IMR-90 (cell line): ENCODE measurements at regions not wholly inside any gene's neighbourhood (a gene's known extent, or its start where the extent isn't known, plus 50 kb on each side); places are given as distances from the start of the nearest gene placed in this dataset.
A peak's percentile ranks its signal among the peaks of the same experiment; 100 is the strongest.

Source experiments
- CEBPB ChIP-seq: IDR thresholded peaks from 2 replicates; pipeline ENCODE4 v1.6.1; 2012; ENCODE audit warnings: low read depth, low read length, improper control_type of control experiment
- CTCF ChIP-seq: conservative IDR thresholded peaks from 2 replicates; pipeline ENCODE4 v1.5.1; 2012; ENCODE audit warnings: mild to moderate bottlenecking, low read depth, low read length, improper control_type of control experiment
- MAFK ChIP-seq: IDR thresholded peaks from 2 replicates; pipeline ENCODE4 v1.6.1; 2012; ENCODE audit warnings: low read depth, low read length, improper control_type of control experiment
- MAZ ChIP-seq: IDR thresholded peaks from 2 replicates; pipeline ENCODE4 v1.6.1; 2012; ENCODE audit warnings: low read depth, mild to moderate bottlenecking, low read length, improper control_type of control experiment, moderate library complexity, borderline replicate concordance
- MXI1 ChIP-seq: IDR thresholded peaks from 2 replicates; pipeline ENCODE4 v1.6.1; 2012; ENCODE audit warnings: low read depth, mild to moderate bottlenecking, low read length, moderate library complexity, borderline replicate concordance
- POLR2A ChIP-seq: IDR thresholded peaks from 2 replicates; pipeline ENCODE4 v1.6.1; 2012; ENCODE audit warnings: mild to moderate bottlenecking, low read depth, low read length
- RAD21 ChIP-seq: IDR thresholded peaks from 2 replicates; pipeline ENCODE4 v1.6.1; 2012; ENCODE audit warnings: low read length, improper control_type of control experiment
- RCOR1 ChIP-seq: IDR thresholded peaks from 2 replicates; pipeline ENCODE4 v1.6.1; 2012; ENCODE audit warnings: mild to moderate bottlenecking, low read length, improper control_type of control experiment; ENCODE audit not compliant: insufficient replicate concordance
- SMC3 ChIP-seq: fragments of 150-350 bp; IDR thresholded peaks from 2 replicates; pipeline ENCODE4 v1.6.1; 2016; ENCODE audit warnings: low read depth, mild to moderate bottlenecking, antibody characterized with exemption, low read length, moderate library complexity
- USF2 ChIP-seq: fragments of 150-350 bp; IDR thresholded peaks from 2 replicates; pipeline ENCODE4 v1.6.1; 2017; ENCODE audit warnings: mild to moderate bottlenecking, antibody characterized with exemption, low read length, low read depth

GRCh38 chr4:33226783-33227182 lies 2506.6 kb downstream of the PCDH7 start:
- TF ChIP-seq CTCF = no peak
- no peak for TF ChIP-seq POLR2A
- TF ChIP-seq SMC3 = no peak
- no peak for TF ChIP-seq RCOR1
- TF ChIP-seq USF2 = no peak
- no peak for TF ChIP-seq RAD21
- TF ChIP-seq MAFK = peak; percentile 88
- TF ChIP-seq CEBPB = no peak
- no peak for TF ChIP-seq MAZ
- TF ChIP-seq MXI1 = no peak
